GM19025 (cell line): ENCODE measurements at regions not wholly inside any gene's neighbourhood (a gene's known extent, or its start where the extent isn't known, plus 50 kb on each side); places are given as distances from the start of the nearest gene placed in this dataset.

ENCODE experiments used
- ATAC-seq: cut with Tn5 transposase; IDR thresholded peaks from one replicate; pipeline ENCODE4 v1.9.1; 2021; ENCODE audit warnings: mild to moderate bottlenecking, low read depth, moderate library complexity; ENCODE audit not compliant: unreplicated experiment

- ATAC-seq: no peak
Measured at GRCh38 chr7:41121228-41121627, 581.7 kb downstream of the INHBA start.

GRCh38 chr7:41118486-41118885 is 584.4 kb downstream of the INHBA start:
- no peak for ATAC-seq

GRCh38 chr7:41117431-41117830 is 585.5 kb downstream of the INHBA start:
- ATAC-seq: no peak

- no peak for ATAC-seq
Measured at GRCh38 chr7:41116817-41117216, 586.1 kb downstream of the INHBA start.

- ATAC-seq: no peak
Measured at GRCh38 chr7:41116337-41116736, 586.6 kb downstream of the INHBA start.

GRCh38 chr7:41114691-41115090 is 588.2 kb downstream of the INHBA start:
- no peak for ATAC-seq

GRCh38 chr7:41114131-41114530 is 588.8 kb downstream of the INHBA start:
- ATAC-seq: no peak

- ATAC-seq: no peak
Measured at GRCh38 chr7:41113719-41114118, 589.2 kb downstream of the INHBA start.

GRCh38 chr7:41110186-41110585 is 592.7 kb downstream of the INHBA start:
- ATAC-seq: no peak

GRCh38 chr7:41108821-41109220 is 594.1 kb downstream of the INHBA start:
- no peak for ATAC-seq

- no peak for ATAC-seq
Measured at GRCh38 chr7:41107938-41108448, 594.9 kb downstream of the INHBA start.

- no peak for ATAC-seq
Measured at GRCh38 chr7:41107330-41107937, 595.5 kb downstream of the INHBA start.

GRCh38 chr7:41104631-41105030 is 598.3 kb downstream of the INHBA start:
- no peak for ATAC-seq

GRCh38 chr7:41103331-41103730 is 599.6 kb downstream of the INHBA start:
- ATAC-seq: peak; percentile 49

- ATAC-seq: no peak
Measured at GRCh38 chr7:41098846-41099245, 604.0 kb downstream of the INHBA start.

GRCh38 chr7:41098402-41098801 is 604.5 kb downstream of the INHBA start:
- no peak for ATAC-seq

GRCh38 chr7:41097501-41097900 is 605.4 kb downstream of the INHBA start:
- no peak for ATAC-seq

- ATAC-seq: no peak
Measured at GRCh38 chr7:41096917-41097316, 606.0 kb downstream of the INHBA start.

- ATAC-seq: no peak
Measured at GRCh38 chr7:41093141-41093540, 609.7 kb downstream of the INHBA start.

GRCh38 chr7:41085244-41085643 is 617.6 kb downstream of the INHBA start:
- no peak for ATAC-seq

- no peak for ATAC-seq
Measured at GRCh38 chr7:41084381-41084780, 618.5 kb downstream of the INHBA start.

- no peak for ATAC-seq
Measured at GRCh38 chr7:41069635-41070034, 633.3 kb downstream of the INHBA start.

- ATAC-seq: no peak
Measured at GRCh38 chr7:41067576-41067975, 635.3 kb downstream of the INHBA start.
